HG02588 (cell line): ENCODE measurements at regions not wholly inside any gene's neighbourhood (a gene's known extent, or its start where the extent isn't known, plus 50 kb on each side); places are given as distances from the start of the nearest gene placed in this dataset.

Experiments used
- ATAC-seq: cut with Tn5 transposase; IDR thresholded peaks from one replicate; pipeline ENCODE4 v1.9.1; 2021; ENCODE audit warnings: mild to moderate bottlenecking, moderate library complexity; ENCODE audit not compliant: unreplicated experiment

GRCh38 chr13:82879921-82880320, 1002.4 kb downstream of the SLITRK1 start:
- no peak for ATAC-seq

GRCh38 chr13:82878536-82878935, 1003.7 kb downstream of the SLITRK1 start:
- ATAC-seq = no peak

- ATAC-seq = no peak
These were observed 1015.0 kb downstream of the SLITRK1 start for GRCh38 chr13:82867284-82867683.

- no peak for ATAC-seq
These were observed 1031.6 kb downstream of the SLITRK1 start for GRCh38 chr13:82850644-82851043.

- ATAC-seq = no peak
These were observed 1033.5 kb downstream of the SLITRK1 start for GRCh38 chr13:82848766-82849165.

GRCh38 chr13:82847595-82847994, 1034.7 kb downstream of the SLITRK1 start:
- no peak for ATAC-seq

- no peak for ATAC-seq
These were observed 1048.4 kb downstream of the SLITRK1 start for GRCh38 chr13:82833923-82834322.

GRCh38 chr13:82829040-82829439, 1053.2 kb downstream of the SLITRK1 start:
- no peak for ATAC-seq

GRCh38 chr13:82827724-82828123, 1054.5 kb downstream of the SLITRK1 start:
- ATAC-seq = no peak

- ATAC-seq = no peak
These were observed 1059.3 kb downstream of the SLITRK1 start for GRCh38 chr13:82822935-82823334.

- ATAC-seq = no peak
These were observed 1065.1 kb downstream of the SLITRK1 start for GRCh38 chr13:82817133-82817532.

GRCh38 chr13:82815791-82816190, 1066.5 kb downstream of the SLITRK1 start:
- ATAC-seq = no peak

GRCh38 chr13:82803341-82803740, 1078.9 kb downstream of the SLITRK1 start:
- no peak for ATAC-seq

GRCh38 chr13:82802528-82802927, 1079.7 kb downstream of the SLITRK1 start:
- ATAC-seq = no peak

GRCh38 chr13:82800391-82800790, 1081.9 kb downstream of the SLITRK1 start:
- ATAC-seq = no peak

GRCh38 chr13:82797876-82798275, 1084.4 kb downstream of the SLITRK1 start:
- ATAC-seq = no peak

GRCh38 chr13:82791035-82791434, 1091.2 kb downstream of the SLITRK1 start:
- ATAC-seq = no peak

- ATAC-seq = no peak
These were observed 1109.5 kb downstream of the SLITRK1 start for GRCh38 chr13:82772816-82773215.

- ATAC-seq = no peak
These were observed 1115.4 kb downstream of the SLITRK1 start for GRCh38 chr13:82766732-82767321.

- ATAC-seq = no peak
These were observed 1124.2 kb downstream of the SLITRK1 start for GRCh38 chr13:82758044-82758443.

GRCh38 chr13:82751206-82751605, 1131.1 kb downstream of the SLITRK1 start:
- no peak for ATAC-seq

GRCh38 chr13:82749551-82749950, 1132.7 kb downstream of the SLITRK1 start:
- no peak for ATAC-seq

GRCh38 chr13:82747958-82748357, 1134.3 kb downstream of the SLITRK1 start:
- no peak for ATAC-seq
